ENCODE measurements at regions not wholly inside any gene's neighbourhood (a gene's known extent, or its start where the extent isn't known, plus 50 kb on each side); places are given as distances from the start of the nearest gene placed in this dataset.

GRCh38 chr2:117074756-117075155, 739.7 kb upstream of the DDX18 start:
- Histone ChIP-seq H3K23me2 (ENCODE audit: low read depth, low read length) (peaks cover 11% of the 10 kb centered on the region; the same call in 1 of the 2 replicates), H4K5ac (ENCODE audit: insufficient read length, low read depth, low read length) (no peak overlapping the region), H3K4me3 (ENCODE audit: extremely low read depth in 1 of 4, insufficient read depth in 2 of 4, low read depth in 3 of 4, low read length in 4 of 4) (no peak overlapping the region), H3K36me3 (ENCODE audit: control insufficient read depth in 2 of 4, insufficient read depth in 4 of 4, low read length in 3 of 4) (no peaks in the 10 kb centered on the region; a peak in 1 of 8 replicates), H2AFZ (ENCODE audit: low read length) (no peak overlapping the region), H2BK15ac (ENCODE audit: low read length) (no peak overlapping the region), H2BK120ac (replicated peaks; ENCODE audit: low read depth, low read length) (no peak overlapping the region), H3K27me3 (replicated peaks in 1 of 4; ENCODE audit: control insufficient read depth in 3 of 4, extremely low read depth in 1 of 4, insufficient read depth in 3 of 4, low read length in 3 of 4) (peaks cover 0 to 2% (median 0%) of the 10 kb centered on the region in 4 experiments; a peak in 1 of 7 replicates), H3K27ac (ENCODE audit: low read depth, low read length) (no peak overlapping the region), H3K4me1 (replicated peaks in 1 of 4; ENCODE audit: control insufficient read depth in 3 of 4, insufficient read depth in 4 of 4, low read length in 3 of 4) (no peaks in the 10 kb centered on the region), H2BK20ac (ENCODE audit: low read length) (no peak overlapping the region), H3K79me2 (ENCODE audit: control insufficient read depth in 1 of 2, insufficient read depth in 2 of 2, low read length in 2 of 2) (no peaks in the 10 kb centered on the region), H4K8ac (ENCODE audit: extremely low read depth, insufficient read depth, low read length) (no peak overlapping the region), H3K4me2 (ENCODE audit: insufficient read depth in 1 of 2, low read depth in 2 of 2, low read length in 2 of 2) (no peak overlapping the region), H4K91ac (replicated peaks; ENCODE audit: insufficient read length, low read length) (no peak overlapping the region), H2AK5ac (ENCODE audit: low read depth, low read length) (no peak overlapping the region), H3K14ac (ENCODE audit: insufficient read length) (no peak overlapping the region), H3K79me1 (ENCODE audit: low read depth, low read length) (no peaks in the 10 kb centered on the region), H3K18ac (ENCODE audit: extremely low read depth, low read length) (no peak overlapping the region), H3K23ac (ENCODE audit: insufficient read length) (no peak overlapping the region), H3K56ac (replicated peaks; ENCODE audit: insufficient read length, low read depth, low read length) (no peak overlapping the region), H2BK12ac (ENCODE audit: low read depth, low read length) (no peak overlapping the region), H3K9ac (replicated peaks in 1 of 4; ENCODE audit: extremely low read depth in 1 of 4, low read depth in 3 of 4, low read length in 3 of 4) (no peak overlapping the region), H4K20me1 (replicated peaks in 1 of 2; ENCODE audit: control insufficient read depth in 1 of 2, insufficient read depth in 2 of 2, low read length in 2 of 2) (no peaks in the 10 kb centered on the region), H3K4ac (replicated peaks; ENCODE audit: insufficient read length, low read depth, low read length) (no peak overlapping the region), H3K9me3 (ENCODE audit: insufficient read depth in 2 of 2, low read depth in 1 of 2, low read length in 1 of 2) (peaks cover 17 to 23% of the 10 kb centered on the region in 2 experiments), H2BK5ac (ENCODE audit: low read depth, low read length) (no peak overlapping the region)
- 91% methylated on average over 4 of the region's 4 CpGs; no CpG with 5 or more reads in 1 of the 2 experiments for WGBS, 2 experiments (ENCODE audit: extremely low coverage in 1 of 2, insufficient coverage in 1 of 2, insufficient read length in 1 of 2, insufficient replicate concordance in 2 of 2, low coverage in 1 of 2, low lambda C conversion rate in 2 of 2, missing lambda C conversion rate in 1 of 2)
- CTCF ChIA-PET (ENCODE audit: partially characterized antibody) = no interaction called here
- TF ChIP-seq EP300 (IDR thresholded peaks at IDR 0.05; ENCODE audit: borderline replicate concordance in 1 of 2, low read depth in 2 of 2, low read length in 2 of 2) (no peak), CREB1 (IDR thresholded peaks at IDR 0.05) (no peak), RBBP5 (IDR thresholded peaks at IDR 0.05; ENCODE audit: borderline replicate concordance, low read depth, low read length) (no peak), RFX5 (IDR thresholded peaks at IDR 0.05; ENCODE audit: borderline replicate concordance, low read depth, low read length) (no peak), USF2 (IDR thresholded peaks at IDR 0.05; ENCODE audit: low read length) (no peak), SRF (IDR thresholded peaks at IDR 0.05; ENCODE audit: low read depth, low read length) (no peak), MAX (IDR thresholded peaks at IDR 0.05) (no peak), SIN3A (conservative IDR thresholded peaks at IDR 0.05 in 1 of 2, IDR thresholded peaks at IDR 0.05 in 1 of 2; ENCODE audit: low read depth in 1 of 2, low read length in 2 of 2) (no peak)
- no peak for DNase-seq (ENCODE audit: low read depth in 1 of 2, low spot score in 2 of 2)
- FAIRE-seq = no peak
- POLR2A ChIA-PET (ENCODE audit: partially characterized antibody) = no interaction called here
